Liver (tissue), 8 donors: ENCODE measurements at regions not wholly inside any gene's neighbourhood (a gene's known extent, or its start where the extent isn't known, plus 50 kb on each side); places are given as distances from the start of the nearest gene placed in this dataset.

Experiments used
- DNase-seq: peaks from one replicate; pipeline ENCODE4 v3.0.0-alpha.2; 2017; ENCODE audit warnings: low spot score
- H3K27ac ChIP-seq, 2 donors: one replicate each; pipeline ENCODE4 v1.7.0; 2013; ENCODE audit warnings: inconsistent platforms in 2 of 2, low read length in 2 of 2, control low read depth in 1 of 2, low read depth in 1 of 2, mild to moderate bottlenecking in 1 of 2
- H3K27me3 ChIP-seq, 4 donors: one replicate each; pipeline versions ENCODE4 v1.6.1 to v1.7.0; 2013; ENCODE audit warnings: low read length in 3 of 4, inconsistent platforms in 1 of 4, mild to moderate bottlenecking in 1 of 4, moderate library complexity in 1 of 4; ENCODE audit not compliant: control insufficient read depth in 4 of 4, insufficient read depth in 4 of 4
- H3K36me3 ChIP-seq, 4 donors: one replicate each; pipeline versions ENCODE4 v1.6.1 to v1.7.0; 2013; ENCODE audit warnings: low read length in 3 of 4, mild to moderate bottlenecking in 3 of 4, low read depth in 1 of 4, moderate library complexity in 1 of 4; ENCODE audit not compliant: control insufficient read depth in 4 of 4, insufficient read depth in 3 of 4
- H3K4me1 ChIP-seq, 4 donors: one replicate each; pipeline versions ENCODE4 v1.6.1 to v1.7.0; 2013; ENCODE audit warnings: low read length in 3 of 4, mild to moderate bottlenecking in 3 of 4, moderate library complexity in 1 of 4; ENCODE audit not compliant: control insufficient read depth in 4 of 4, insufficient read depth in 4 of 4
- H3K4me3 ChIP-seq, 3 donors: one replicate each; pipeline versions ENCODE4 v1.6.1 to v1.7.0; 2013; ENCODE audit warnings: low read length in 3 of 3, control low read depth in 1 of 3, low read depth in 1 of 3, mild to moderate bottlenecking in 1 of 3
- H3K9ac ChIP-seq, 2 donors: one replicate each; pipeline ENCODE4 v1.7.0; 2013; ENCODE audit warnings: low read length in 2 of 2, mild to moderate bottlenecking in 2 of 2, moderate library complexity in 2 of 2, control low read depth in 1 of 2, low read depth in 1 of 2
- H3K9me3 ChIP-seq, 4 donors: one replicate each; pipeline versions ENCODE4 v1.6.1 to v1.7.0; 2013; ENCODE audit warnings: low read length in 3 of 4; ENCODE audit not compliant: control insufficient read depth in 4 of 4
- EGR1 ChIP-seq, 2 donors: IDR thresholded peaks; 2 replicates each; pipeline ENCODE4 v1.6.1; 2016 to 2018; ENCODE audit warnings: antibody characterized with exemption in 2 of 2, low read depth in 2 of 2
- FOXA1 ChIP-seq: IDR thresholded peaks from 2 replicates; pipeline ENCODE4 v1.6.1; 2016; ENCODE audit warnings: antibody characterized with exemption
- FOXA2 ChIP-seq: IDR thresholded peaks from 2 replicates; pipeline ENCODE4 v1.6.1; 2016; ENCODE audit warnings: antibody characterized with exemption
- GABPA ChIP-seq, 2 donors: IDR thresholded peaks in 1 of 2; conservative IDR thresholded peaks in 1 of 2; 2 replicates each; pipeline ENCODE4 v1.6.1; 2016; ENCODE audit warnings: antibody characterized with exemption in 2 of 2, mild to moderate bottlenecking in 1 of 2, moderate library complexity in 1 of 2
- HNF4A ChIP-seq, 2 donors: conservative IDR thresholded peaks; 2 replicates each; pipeline ENCODE4 v1.6.1; 2016; ENCODE audit warnings: antibody characterized with exemption in 2 of 2, mild to moderate bottlenecking in 2 of 2
- HNF4G ChIP-seq: IDR thresholded peaks from 2 replicates; pipeline ENCODE4 v1.6.1; 2016; ENCODE audit warnings: antibody characterized with exemption
- JUND ChIP-seq, 2 donors: IDR thresholded peaks; 2 replicates each; pipeline ENCODE4 v1.6.1; 2016; ENCODE audit warnings: antibody characterized with exemption in 2 of 2
- NR2F2 ChIP-seq: IDR thresholded peaks from 2 replicates; pipeline ENCODE4 v1.6.1; 2016; ENCODE audit warnings: antibody characterized with exemption
- RAD21 ChIP-seq, 2 donors: IDR thresholded peaks; 2 replicates each; pipeline ENCODE4 v1.6.1; 2016; ENCODE audit warnings: antibody characterized with exemption in 2 of 2, mild to moderate bottlenecking in 2 of 2
- RXRA ChIP-seq, 2 donors: IDR thresholded peaks; 2 replicates each; pipeline ENCODE4 v1.6.1; 2017 to 2018; ENCODE audit warnings: antibody characterized with exemption in 2 of 2, mild to moderate bottlenecking in 1 of 2
- SP1 ChIP-seq: IDR thresholded peaks from 2 replicates; pipeline ENCODE4 v1.6.1; 2018; ENCODE audit warnings: antibody characterized with exemption, mild to moderate bottlenecking
- TAF1 ChIP-seq: conservative IDR thresholded peaks from 2 replicates; pipeline ENCODE4 v1.6.1; 2016; ENCODE audit warnings: antibody characterized with exemption, mild to moderate bottlenecking
- YY1 ChIP-seq: IDR thresholded peaks from 2 replicates; pipeline ENCODE4 v1.6.1; 2016; ENCODE audit warnings: antibody characterized with exemption, mild to moderate bottlenecking
- WGBS: extraction: QIAGEN DNeasy Blood & Tissue Kit; methylation state at CpG from one replicate; pipeline ENCODE4 v1.1.7; 2013; 5-methylcytosine and 5-hydroxymethylcytosine counted together
- TF ChIP-seq, protein P1 (sequence below): IDR thresholded peaks from 2 replicates; pipeline ENCODE4 v1.6.1; 2016; ENCODE audit warnings: antibody characterized with exemption, mild to moderate bottlenecking
- TF ChIP-seq, protein P2 (sequence below): IDR thresholded peaks from 2 replicates; pipeline ENCODE4 v1.6.1; 2016; ENCODE audit warnings: antibody characterized with exemption
- TF ChIP-seq, protein P3 (sequence below): IDR thresholded peaks from 2 replicates; pipeline ENCODE4 v1.6.1; 2016; ENCODE audit warnings: antibody characterized with exemption
- TF ChIP-seq, protein P4 (sequence below): IDR thresholded peaks from 2 replicates; pipeline ENCODE4 v1.6.1; 2016; ENCODE audit warnings: antibody characterized with exemption
- TF ChIP-seq, protein P5 (sequence below): fragments of 150-350 bp; IDR thresholded peaks from 2 replicates; pipeline ENCODE4 v1.5.1; 2017; ENCODE audit warnings: improper control_type of control experiment, low read depth, low read length; ENCODE audit not compliant: missing input control
- donor health status: healthy.
- donor health status: healthy.
- donor health status: healthy.
- donor health status: healthy.
- donor health status: healthy.

DNA sequence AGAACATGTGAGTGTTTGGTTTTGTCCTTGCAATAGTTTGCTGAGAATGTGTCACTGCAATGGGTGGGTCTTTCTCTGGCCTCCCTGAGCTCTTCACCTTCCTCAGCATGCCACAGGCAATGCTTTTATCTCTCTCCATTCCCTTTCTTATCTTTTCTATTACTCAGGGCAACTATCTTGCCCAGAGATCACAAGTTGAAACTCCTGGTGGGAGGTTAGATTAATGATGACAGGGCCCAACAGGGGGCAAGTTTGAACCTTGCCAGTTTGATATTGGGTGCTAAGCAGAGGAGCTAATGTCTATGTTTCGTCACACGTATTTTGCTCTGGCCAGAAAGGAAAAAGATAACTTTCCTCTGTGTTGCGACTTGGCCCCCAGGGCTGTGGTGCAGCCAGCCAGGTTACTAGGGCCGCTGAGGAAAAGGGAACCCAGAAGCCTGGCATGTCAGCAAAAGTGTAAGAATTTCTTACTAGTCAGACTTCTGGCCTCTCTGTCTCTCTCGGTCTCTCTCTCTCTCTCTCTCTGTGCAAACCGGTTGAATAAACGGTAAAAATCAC, 299.3 kb upstream of the POU5F2 start:
- DNase-seq: no peak
- H3K27ac ChIP-seq: no peak overlapping the region
- 90% methylated on average over 7 of the region's 7 CpGs for WGBS
- no peaks in the 10 kb centered on the region for H3K36me3 ChIP-seq
- H3K27me3 ChIP-seq: no peaks in the 10 kb centered on the region
- no peaks in the 10 kb centered on the region for H3K9me3 ChIP-seq
- no peak overlapping the region for H3K4me3 ChIP-seq
- no peak overlapping the region for H3K9ac ChIP-seq
- no peak for TF ChIP-seq YY1
- TF ChIP-seq RXRA (IDR thresholded peaks at IDR 0.05): no peak
- TF ChIP-seq EGR1 (IDR thresholded peaks at IDR 0.05; ENCODE audit: low read depth in 2 of 2): no peak
- TF ChIP-seq RAD21 (IDR thresholded peaks at IDR 0.05): no peak
- no peak for TF ChIP-seq FOXA1
- no peak for TF ChIP-seq HNF4G
- TF ChIP-seq TAF1: no peak
- TF ChIP-seq, protein P1, sequence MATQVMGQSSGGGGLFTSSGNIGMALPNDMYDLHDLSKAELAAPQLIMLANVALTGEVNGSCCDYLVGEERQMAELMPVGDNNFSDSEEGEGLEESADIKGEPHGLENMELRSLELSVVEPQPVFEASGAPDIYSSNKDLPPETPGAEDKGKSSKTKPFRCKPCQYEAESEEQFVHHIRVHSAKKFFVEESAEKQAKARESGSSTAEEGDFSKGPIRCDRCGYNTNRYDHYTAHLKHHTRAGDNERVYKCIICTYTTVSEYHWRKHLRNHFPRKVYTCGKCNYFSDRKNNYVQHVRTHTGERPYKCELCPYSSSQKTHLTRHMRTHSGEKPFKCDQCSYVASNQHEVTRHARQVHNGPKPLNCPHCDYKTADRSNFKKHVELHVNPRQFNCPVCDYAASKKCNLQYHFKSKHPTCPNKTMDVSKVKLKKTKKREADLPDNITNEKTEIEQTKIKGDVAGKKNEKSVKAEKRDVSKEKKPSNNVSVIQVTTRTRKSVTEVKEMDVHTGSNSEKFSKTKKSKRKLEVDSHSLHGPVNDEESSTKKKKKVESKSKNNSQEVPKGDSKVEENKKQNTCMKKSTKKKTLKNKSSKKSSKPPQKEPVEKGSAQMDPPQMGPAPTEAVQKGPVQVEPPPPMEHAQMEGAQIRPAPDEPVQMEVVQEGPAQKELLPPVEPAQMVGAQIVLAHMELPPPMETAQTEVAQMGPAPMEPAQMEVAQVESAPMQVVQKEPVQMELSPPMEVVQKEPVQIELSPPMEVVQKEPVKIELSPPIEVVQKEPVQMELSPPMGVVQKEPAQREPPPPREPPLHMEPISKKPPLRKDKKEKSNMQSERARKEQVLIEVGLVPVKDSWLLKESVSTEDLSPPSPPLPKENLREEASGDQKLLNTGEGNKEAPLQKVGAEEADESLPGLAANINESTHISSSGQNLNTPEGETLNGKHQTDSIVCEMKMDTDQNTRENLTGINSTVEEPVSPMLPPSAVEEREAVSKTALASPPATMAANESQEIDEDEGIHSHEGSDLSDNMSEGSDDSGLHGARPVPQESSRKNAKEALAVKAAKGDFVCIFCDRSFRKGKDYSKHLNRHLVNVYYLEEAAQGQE: no peak
- no peak for TF ChIP-seq HNF4A (conservative IDR thresholded peaks at IDR 0.05)
- no peak for TF ChIP-seq JUND (IDR thresholded peaks at IDR 0.05)
- TF ChIP-seq NR2F2: no peak
- TF ChIP-seq, protein P2, sequence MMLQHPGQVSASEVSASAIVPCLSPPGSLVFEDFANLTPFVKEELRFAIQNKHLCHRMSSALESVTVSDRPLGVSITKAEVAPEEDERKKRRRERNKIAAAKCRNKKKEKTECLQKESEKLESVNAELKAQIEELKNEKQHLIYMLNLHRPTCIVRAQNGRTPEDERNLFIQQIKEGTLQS: no peak
- TF ChIP-seq, protein P3, sequence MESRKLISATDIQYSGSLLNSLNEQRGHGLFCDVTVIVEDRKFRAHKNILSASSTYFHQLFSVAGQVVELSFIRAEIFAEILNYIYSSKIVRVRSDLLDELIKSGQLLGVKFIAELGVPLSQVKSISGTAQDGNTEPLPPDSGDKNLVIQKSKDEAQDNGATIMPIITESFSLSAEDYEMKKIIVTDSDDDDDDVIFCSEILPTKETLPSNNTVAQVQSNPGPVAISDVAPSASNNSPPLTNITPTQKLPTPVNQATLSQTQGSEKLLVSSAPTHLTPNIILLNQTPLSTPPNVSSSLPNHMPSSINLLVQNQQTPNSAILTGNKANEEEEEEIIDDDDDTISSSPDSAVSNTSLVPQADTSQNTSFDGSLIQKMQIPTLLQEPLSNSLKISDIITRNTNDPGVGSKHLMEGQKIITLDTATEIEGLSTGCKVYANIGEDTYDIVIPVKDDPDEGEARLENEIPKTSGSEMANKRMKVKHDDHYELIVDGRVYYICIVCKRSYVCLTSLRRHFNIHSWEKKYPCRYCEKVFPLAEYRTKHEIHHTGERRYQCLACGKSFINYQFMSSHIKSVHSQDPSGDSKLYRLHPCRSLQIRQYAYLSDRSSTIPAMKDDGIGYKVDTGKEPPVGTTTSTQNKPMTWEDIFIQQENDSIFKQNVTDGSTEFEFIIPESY: no peak
- TF ChIP-seq, protein P4, sequence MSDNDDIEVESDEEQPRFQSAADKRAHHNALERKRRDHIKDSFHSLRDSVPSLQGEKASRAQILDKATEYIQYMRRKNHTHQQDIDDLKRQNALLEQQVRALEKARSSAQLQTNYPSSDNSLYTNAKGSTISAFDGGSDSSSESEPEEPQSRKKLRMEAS: no peak
- TF ChIP-seq SP1: no peak
- TF ChIP-seq FOXA2: no peak
- H3K4me1 ChIP-seq: peaks cover 0 to 1% (median 0%) of the 10 kb centered on the region in 4 donors

DNA sequence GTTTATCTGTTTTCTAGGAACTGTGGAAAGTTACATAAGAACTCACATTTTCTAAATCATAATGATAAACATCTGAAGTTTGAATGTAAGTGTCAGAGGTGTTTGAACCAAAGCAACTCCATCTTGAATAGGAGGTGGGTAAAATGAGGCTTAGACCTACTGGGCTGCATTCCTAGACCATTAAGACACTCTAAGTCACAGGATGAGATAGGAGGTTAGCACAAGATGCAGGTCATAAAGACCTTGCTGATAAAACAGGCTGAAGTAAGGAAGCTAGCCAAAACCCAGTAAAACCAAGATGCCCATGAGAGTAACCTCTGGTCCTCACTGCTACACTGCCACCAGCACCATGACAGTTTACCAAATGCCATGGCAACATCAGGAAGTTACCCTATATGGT, 297.7 kb upstream of the POU5F2 start:
- Histone ChIP-seq H3K9me3 (no peaks in the 10 kb centered on the region), H3K4me3 (no peak overlapping the region), H3K27ac (no peak overlapping the region), H3K27me3 (no peaks in the 10 kb centered on the region), H3K4me1 (peaks cover 0 to 1% (median 0%) of the 10 kb centered on the region in 4 donors), H3K36me3 (peaks cover 0 to 1% (median 0%) of the 10 kb centered on the region in 4 donors), H3K9ac (no peak overlapping the region)
- no peak for DNase-seq
- TF ChIP-seq HNF4A (conservative IDR thresholded peaks at IDR 0.05) (no peak), HNF4G (no peak), TAF1 (no peak), EGR1 (IDR thresholded peaks at IDR 0.05; ENCODE audit: low read depth in 2 of 2) (no peak), GABPA (IDR thresholded peaks at IDR 0.05 in 1 of 2, conservative IDR thresholded peaks at IDR 0.05 in 1 of 2) (no peak), YY1 (no peak), NR2F2 (no peak), JUND (IDR thresholded peaks at IDR 0.05) (no peak), RXRA (IDR thresholded peaks at IDR 0.05) (no peak), RAD21 (IDR thresholded peaks at IDR 0.05) (no peak), SP1 (no peak)
- TF ChIP-seq, protein P1: no peak
- TF ChIP-seq, protein P5, sequence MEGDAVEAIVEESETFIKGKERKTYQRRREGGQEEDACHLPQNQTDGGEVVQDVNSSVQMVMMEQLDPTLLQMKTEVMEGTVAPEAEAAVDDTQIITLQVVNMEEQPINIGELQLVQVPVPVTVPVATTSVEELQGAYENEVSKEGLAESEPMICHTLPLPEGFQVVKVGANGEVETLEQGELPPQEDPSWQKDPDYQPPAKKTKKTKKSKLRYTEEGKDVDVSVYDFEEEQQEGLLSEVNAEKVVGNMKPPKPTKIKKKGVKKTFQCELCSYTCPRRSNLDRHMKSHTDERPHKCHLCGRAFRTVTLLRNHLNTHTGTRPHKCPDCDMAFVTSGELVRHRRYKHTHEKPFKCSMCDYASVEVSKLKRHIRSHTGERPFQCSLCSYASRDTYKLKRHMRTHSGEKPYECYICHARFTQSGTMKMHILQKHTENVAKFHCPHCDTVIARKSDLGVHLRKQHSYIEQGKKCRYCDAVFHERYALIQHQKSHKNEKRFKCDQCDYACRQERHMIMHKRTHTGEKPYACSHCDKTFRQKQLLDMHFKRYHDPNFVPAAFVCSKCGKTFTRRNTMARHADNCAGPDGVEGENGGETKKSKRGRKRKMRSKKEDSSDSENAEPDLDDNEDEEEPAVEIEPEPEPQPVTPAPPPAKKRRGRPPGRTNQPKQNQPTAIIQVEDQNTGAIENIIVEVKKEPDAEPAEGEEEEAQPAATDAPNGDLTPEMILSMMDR: no peak
- TF ChIP-seq, protein P3: no peak
